K562 (cell line): ENCODE measurements at regions not wholly inside any gene's neighbourhood (a gene's known extent, or its start where the extent isn't known, plus 50 kb on each side); places are given as distances from the start of the nearest gene placed in this dataset.

Source experiments
- ARNT ChIP-seq, 2 experiments: fragments of 450-650 bp; IDR thresholded peaks; 2 replicates each; pipeline ENCODE4 v1.6.1; 2016; ENCODE audit warnings: mild to moderate bottlenecking in 1 of 2
- EHMT2 ChIP-seq: fragments of 450-650 bp; IDR thresholded peaks from 2 replicates; pipeline ENCODE4 v1.6.1; 2018; ENCODE audit warnings: antibody characterized with exemption
- ESRRB ChIP-seq: fragments of 250-450 bp; sonication (Bioruptor Pico); IDR thresholded peaks from 2 replicates; pipeline ENCODE4 v1.5.0; 2020; ENCODE audit warnings: mild to moderate bottlenecking, moderate library complexity, borderline replicate concordance
- FOXJ2 ChIP-seq: fragments of 200-800 bp; sonication (Bioruptor generic); IDR thresholded peaks from 2 replicates; pipeline ENCODE4 v1.6.1; 2016; ENCODE audit warnings: missing genetic modification characterization, missing compliant biosample characterization
- MNT ChIP-seq, 2 experiments: fragments of 450-650 bp; conservative IDR thresholded peaks; 2 replicates each; pipeline ENCODE4 v1.6.1; 2017; ENCODE audit warnings: mild to moderate bottlenecking in 2 of 2, moderate library complexity in 2 of 2
- MTF1 ChIP-seq: fragments of 250-450 bp; sonication (Bioruptor Pico); IDR thresholded peaks from 2 replicates; pipeline ENCODE4 v1.9.0; 2021; ENCODE audit warnings: moderate library complexity, mild to moderate bottlenecking, inconsistent platforms, borderline replicate concordance
- ZBTB33 ChIP-seq: sonication (generic); formaldehyde crosslinking; IDR thresholded peaks from 2 replicates; pipeline ENCODE4 v1.8.1; 2023; ENCODE audit warnings: mild to moderate bottlenecking, missing genetic modification reagents
- ZBTB5 ChIP-seq: fragments of 450-650 bp; IDR thresholded peaks from 2 replicates; pipeline ENCODE4 v1.6.1; 2017; ENCODE audit warnings: antibody characterized with exemption
- ZKSCAN8 ChIP-seq: fragments of 200-800 bp; sonication (Bioruptor generic); IDR thresholded peaks from 2 replicates; pipeline ENCODE4 v1.6.1; 2016; ENCODE audit warnings: missing genetic modification characterization, missing compliant biosample characterization
- ZNF318 ChIP-seq, 2 experiments: fragments of 450-650 bp; IDR thresholded peaks; 2 replicates each; pipeline ENCODE4 v1.6.1; 2016; ENCODE audit warnings: mild to moderate bottlenecking in 2 of 2, borderline replicate concordance in 1 of 2, low read depth in 1 of 2, moderate library complexity in 1 of 2
- ZNF644 ChIP-seq: fragments of 200-800 bp; sonication (Bioruptor generic); IDR thresholded peaks from 2 replicates; pipeline ENCODE4 v1.6.1; 2016; ENCODE audit warnings: low read depth, missing genetic modification characterization, missing compliant biosample characterization
- ZNF780A ChIP-seq: fragments of 250-450 bp; sonication (Bioruptor Pico); IDR thresholded peaks from 2 replicates; pipeline ENCODE4 v1.5.0; 2021; ENCODE audit warnings: mild to moderate bottlenecking

GRCh38 chr3:193897288-193897687 lies 238.7 kb upstream of the HES1 start (continued):
- TF ChIP-seq ZNF318 (IDR thresholded peaks at IDR 0.05; ENCODE audit: borderline replicate concordance in 1 of 2, low read depth in 1 of 2): no peak
- no peak for TF ChIP-seq ZBTB33 (CRISPR knock-in tag)
- TF ChIP-seq EHMT2: no peak
- no peak for TF ChIP-seq MNT (conservative IDR thresholded peaks at IDR 0.05)
- TF ChIP-seq ESRRB: no peak
- 0 out of 2 replicates have a peak, but pooled peaks have one; percentile 29 for TF ChIP-seq ZNF644 (tag)
- no peak for TF ChIP-seq MTF1
- no peak for TF ChIP-seq ZNF780A
- no peak for TF ChIP-seq FOXJ2 (tag)
- no peak for TF ChIP-seq ZBTB5
- no peak for TF ChIP-seq ARNT (IDR thresholded peaks at IDR 0.05)
- TF ChIP-seq ZKSCAN8 (CRISPR knock-in tag): peak; percentile 77; the same call in 1 of the 2 replicates
